Gastrocnemius medialis (tissue), 4 donors: ENCODE measurements at regions not wholly inside any gene's neighbourhood (a gene's known extent, or its start where the extent isn't known, plus 50 kb on each side); places are given as distances from the start of the nearest gene placed in this dataset.

Experiments
- POLR2A ChIP-seq, 2 donors: fragments of 450-650 bp; IDR thresholded peaks; one replicate each; pipeline ENCODE4 v1.6.1; 2017; ENCODE audit warnings: antibody characterized with exemption in 2 of 2, mild to moderate bottlenecking in 2 of 2, moderate library complexity in 2 of 2
- TF ChIP-seq, protein P1 (sequence below), 5 experiments: fragments of 450-650 bp in 3 of 5; fragments of 200-600 bp in 2 of 5; sonication (generic) in 2 of 5; IDR thresholded peaks in 4 of 5; conservative IDR thresholded peaks in 1 of 5; 1 replicate in 4 of 5; 2 replicates in 1 of 5; pipeline ENCODE4 v1.5.1; 2016 to 2019; ENCODE audit warnings: antibody characterized with exemption in 5 of 5, mild to moderate bottlenecking in 3 of 5, moderate library complexity in 3 of 5

DNA sequence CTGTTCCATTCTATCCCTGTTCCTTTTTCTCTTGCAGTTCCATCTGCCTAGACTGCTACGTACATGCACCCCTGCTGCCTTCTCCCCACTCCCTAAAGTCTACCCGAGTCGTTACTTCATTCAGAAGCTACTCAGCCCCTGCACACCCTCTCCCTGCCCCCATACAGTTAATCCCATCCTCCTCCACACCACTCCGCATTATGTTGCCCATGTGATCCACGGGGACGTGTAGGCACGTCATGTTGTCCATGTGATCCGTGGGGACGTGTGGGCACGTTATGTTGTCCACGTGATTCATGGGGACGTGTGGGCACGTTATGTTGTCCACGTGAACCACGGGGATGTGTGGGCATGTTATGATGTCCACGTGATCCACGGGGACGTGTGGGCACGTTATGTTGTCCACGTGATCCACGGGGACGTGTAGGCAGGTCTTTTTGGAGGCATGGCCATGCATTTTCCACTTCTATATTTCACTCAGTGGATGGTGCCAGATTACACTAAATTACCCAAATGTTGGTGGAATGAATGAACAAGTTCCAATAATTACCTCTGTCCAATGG, 299.5 kb downstream of the DCDC2C start:
- no peak for TF ChIP-seq POLR2A (IDR thresholded peaks at IDR 0.05)
- TF ChIP-seq, protein P1, sequence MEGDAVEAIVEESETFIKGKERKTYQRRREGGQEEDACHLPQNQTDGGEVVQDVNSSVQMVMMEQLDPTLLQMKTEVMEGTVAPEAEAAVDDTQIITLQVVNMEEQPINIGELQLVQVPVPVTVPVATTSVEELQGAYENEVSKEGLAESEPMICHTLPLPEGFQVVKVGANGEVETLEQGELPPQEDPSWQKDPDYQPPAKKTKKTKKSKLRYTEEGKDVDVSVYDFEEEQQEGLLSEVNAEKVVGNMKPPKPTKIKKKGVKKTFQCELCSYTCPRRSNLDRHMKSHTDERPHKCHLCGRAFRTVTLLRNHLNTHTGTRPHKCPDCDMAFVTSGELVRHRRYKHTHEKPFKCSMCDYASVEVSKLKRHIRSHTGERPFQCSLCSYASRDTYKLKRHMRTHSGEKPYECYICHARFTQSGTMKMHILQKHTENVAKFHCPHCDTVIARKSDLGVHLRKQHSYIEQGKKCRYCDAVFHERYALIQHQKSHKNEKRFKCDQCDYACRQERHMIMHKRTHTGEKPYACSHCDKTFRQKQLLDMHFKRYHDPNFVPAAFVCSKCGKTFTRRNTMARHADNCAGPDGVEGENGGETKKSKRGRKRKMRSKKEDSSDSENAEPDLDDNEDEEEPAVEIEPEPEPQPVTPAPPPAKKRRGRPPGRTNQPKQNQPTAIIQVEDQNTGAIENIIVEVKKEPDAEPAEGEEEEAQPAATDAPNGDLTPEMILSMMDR (IDR thresholded peaks at IDR 0.05 in 4 of 5, conservative IDR thresholded peaks at IDR 0.05 in 1 of 5) = no peak
